Muscle layer of colon (tissue), 2 donors: ENCODE measurements at regions not wholly inside any gene's neighbourhood (a gene's known extent, or its start where the extent isn't known, plus 50 kb on each side); places are given as distances from the start of the nearest gene placed in this dataset.
"Not testable (repeated sequence)": the region's sequence is repeated elsewhere in the genome, so short reads cannot be mapped to it uniquely, and the experiment has no call there.

Experiments
- H3K27ac ChIP-seq: one replicate; pipeline ENCODE4 v1.7.0; 2013; ENCODE audit warnings: low read depth, mild to moderate bottlenecking, low read length, moderate library complexity
- H3K27me3 ChIP-seq, 2 donors: one replicate each; pipeline ENCODE4 v1.7.0; 2013; ENCODE audit warnings: low read length in 2 of 2, mild to moderate bottlenecking in 2 of 2; ENCODE audit not compliant: insufficient read depth in 2 of 2, control insufficient read depth in 1 of 2
- H3K36me3 ChIP-seq: one replicate; pipeline ENCODE4 v1.7.0; 2013; ENCODE audit warnings: mild to moderate bottlenecking, low read length; ENCODE audit not compliant: insufficient read depth
- H3K4me1 ChIP-seq: one replicate; pipeline ENCODE4 v1.7.0; 2013; ENCODE audit warnings: mild to moderate bottlenecking, low read length; ENCODE audit not compliant: insufficient read depth
- H3K4me3 ChIP-seq, 2 donors: one replicate each; pipeline ENCODE4 v1.7.0; 2013; ENCODE audit warnings: low read length in 2 of 2, low read depth in 1 of 2, mild to moderate bottlenecking in 1 of 2, moderate library complexity in 1 of 2
- H3K9ac ChIP-seq: one replicate; pipeline ENCODE4 v1.7.0; 2013; ENCODE audit warnings: low read length
- H3K9me3 ChIP-seq: one replicate; pipeline ENCODE4 v1.7.0; 2013; ENCODE audit warnings: mild to moderate bottlenecking, low read length
- donor health status: abdominal sarcoma.
- donor health status: Adenocarcinoma of cecum.

DNA sequence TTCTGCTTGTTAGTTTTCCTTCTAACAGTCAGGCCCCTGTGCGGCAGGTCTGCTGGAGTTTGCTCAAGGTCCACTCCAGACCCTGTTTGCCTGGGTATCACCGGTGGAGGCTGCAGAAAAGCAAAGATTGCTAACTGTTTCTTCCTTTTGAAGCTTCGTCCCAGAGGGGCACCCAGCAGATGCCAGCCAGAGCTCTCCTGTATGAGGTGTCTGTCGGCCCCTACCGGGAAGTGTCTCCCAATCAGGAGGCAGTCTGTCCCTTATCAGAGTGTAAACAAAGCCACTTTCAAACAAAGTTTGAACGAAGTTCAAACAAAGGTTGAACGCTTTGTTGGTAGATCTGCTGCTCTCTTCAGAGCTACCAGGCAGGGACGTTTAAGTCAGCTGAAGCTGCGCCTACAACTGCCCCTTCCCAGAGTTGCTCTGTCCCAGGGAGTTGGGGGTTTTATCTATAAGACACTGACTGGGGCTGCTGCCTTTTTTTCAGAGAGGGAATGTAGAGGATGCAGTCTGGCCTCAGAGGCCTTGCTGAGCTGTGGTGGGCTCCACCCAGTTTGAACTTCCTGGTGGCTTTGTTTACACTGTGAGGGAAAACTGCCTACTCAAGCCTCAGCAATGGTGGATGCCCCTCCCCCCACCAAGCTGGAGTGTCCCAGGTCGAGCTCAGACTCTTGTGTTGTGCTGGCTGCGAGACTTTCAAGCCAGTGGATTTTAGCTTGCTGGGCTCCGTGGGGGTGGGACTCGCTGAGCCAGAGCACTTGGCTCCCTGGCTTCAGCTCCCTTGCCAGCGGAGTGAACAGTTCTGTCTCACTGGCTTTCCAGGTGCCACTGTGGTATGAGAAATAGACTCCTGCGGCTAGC lies 401.8 kb downstream of the SRGAP2C start:
- no peaks in the 10 kb centered on the region for H3K4me1 ChIP-seq
- H3K9me3 ChIP-seq: no peaks in the 10 kb centered on the region
- no peak overlapping the region for H3K9ac ChIP-seq
- H3K4me3 ChIP-seq: no peak overlapping the region
- no peaks in the 10 kb centered on the region for H3K27me3 ChIP-seq
- no peaks in the 10 kb centered on the region for H3K36me3 ChIP-seq
- H3K27ac ChIP-seq: no peak overlapping the region

DNA sequence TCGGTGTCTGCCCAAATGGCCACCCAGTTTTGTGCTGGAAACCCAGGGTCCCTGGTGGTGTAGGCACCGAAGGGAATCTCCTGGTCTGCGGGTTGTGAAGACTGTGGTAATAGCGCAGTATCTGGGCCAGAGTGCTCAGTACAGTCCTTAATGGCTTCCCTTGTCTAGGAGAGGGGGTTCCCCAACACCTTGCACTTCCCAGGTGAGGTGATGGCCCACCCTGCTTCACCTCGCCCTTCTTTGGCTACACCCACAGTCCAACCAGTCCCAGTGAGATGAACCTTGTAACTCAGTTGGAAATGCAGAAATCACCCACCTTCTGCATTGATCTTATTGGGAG lies 402.4 kb downstream of the SRGAP2C start:
- Histone ChIP-seq H3K27me3 (no peaks in the 10 kb centered on the region), H3K4me1 (no peaks in the 10 kb centered on the region), H3K9ac (no peak overlapping the region), H3K9me3 (no peaks in the 10 kb centered on the region), H3K27ac (no peak overlapping the region), H3K36me3 (no peaks in the 10 kb centered on the region), H3K4me3 (no peak overlapping the region)

DNA sequence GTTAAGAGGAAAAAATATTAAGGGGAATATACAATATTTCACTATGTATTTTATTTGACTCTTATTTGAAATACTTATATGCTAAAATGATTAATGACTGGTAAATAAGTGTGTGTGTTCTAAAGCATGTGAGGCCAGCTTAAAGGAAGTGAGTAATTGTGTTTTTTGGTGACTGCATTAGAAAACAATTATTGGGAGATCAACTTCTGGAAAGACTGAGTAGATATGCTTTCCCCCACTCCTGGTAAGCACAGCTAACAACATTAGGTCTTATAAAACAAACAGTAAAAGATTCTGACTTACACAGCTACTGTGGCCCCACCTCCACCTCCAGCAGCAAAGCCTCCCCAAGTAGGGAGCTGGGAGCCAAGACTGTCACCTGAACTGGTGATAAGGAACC lies 403.0 kb downstream of the SRGAP2C start:
- Histone ChIP-seq H3K4me3 (no peak overlapping the region), H3K27me3 (no peaks in the 10 kb centered on the region), H3K9ac (no peak overlapping the region), H3K36me3 (no peaks in the 10 kb centered on the region), H3K9me3 (no peaks in the 10 kb centered on the region), H3K27ac (no peak overlapping the region), H3K4me1 (no peaks in the 10 kb centered on the region)

DNA sequence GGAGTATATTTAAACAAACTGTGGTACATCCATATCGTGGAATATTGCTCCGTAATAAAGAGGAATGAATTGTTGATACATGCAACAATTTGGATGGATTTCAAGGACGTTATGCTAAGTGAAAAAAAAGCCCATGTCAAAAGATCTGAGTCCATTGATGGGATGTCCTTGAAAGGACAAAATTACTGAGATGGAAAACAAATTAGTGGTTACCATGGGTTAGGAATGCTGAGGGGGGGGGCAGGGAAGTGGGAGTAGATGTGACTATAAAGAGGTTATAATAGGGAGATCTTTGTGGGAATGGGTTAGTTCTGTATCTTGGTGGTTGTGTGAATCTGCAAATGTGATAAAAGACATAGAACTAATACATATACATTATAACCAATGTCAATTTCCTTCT lies 409.3 kb downstream of the SRGAP2C start:
- no peaks in the 10 kb centered on the region for H3K9me3 ChIP-seq
- no peak overlapping the region for H3K27ac ChIP-seq
- no peak overlapping the region for H3K9ac ChIP-seq
- H3K36me3 ChIP-seq: no peaks in the 10 kb centered on the region
- H3K27me3 ChIP-seq: no peaks in the 10 kb centered on the region
- H3K4me3 ChIP-seq: no peak overlapping the region
- H3K4me1 ChIP-seq: no peaks in the 10 kb centered on the region

DNA sequence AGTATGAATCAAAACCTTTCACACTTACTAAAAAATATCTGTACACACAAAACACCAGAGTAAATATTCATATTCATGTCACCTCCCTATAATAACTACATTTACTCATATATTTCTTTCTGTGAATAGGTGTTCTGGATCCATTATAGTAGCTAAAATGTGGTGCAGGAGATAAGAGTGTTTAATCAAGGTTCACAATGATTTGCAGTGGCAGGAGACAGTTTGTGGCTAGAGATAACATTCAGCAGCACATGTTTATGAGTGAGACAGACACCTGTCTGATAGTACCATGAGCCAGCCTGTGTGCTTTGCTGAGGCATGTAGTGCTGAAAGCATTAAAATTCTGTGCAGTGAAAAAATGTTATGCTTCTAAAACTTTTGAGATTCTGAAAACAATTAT lies 410.3 kb downstream of the SRGAP2C start:
- Histone ChIP-seq H3K27me3 (no peaks in the 10 kb centered on the region), H3K4me3 (no peak overlapping the region), H3K4me1 (no peaks in the 10 kb centered on the region), H3K27ac (no peak overlapping the region), H3K9ac (no peak overlapping the region), H3K36me3 (no peaks in the 10 kb centered on the region), H3K9me3 (no peaks in the 10 kb centered on the region)

DNA sequence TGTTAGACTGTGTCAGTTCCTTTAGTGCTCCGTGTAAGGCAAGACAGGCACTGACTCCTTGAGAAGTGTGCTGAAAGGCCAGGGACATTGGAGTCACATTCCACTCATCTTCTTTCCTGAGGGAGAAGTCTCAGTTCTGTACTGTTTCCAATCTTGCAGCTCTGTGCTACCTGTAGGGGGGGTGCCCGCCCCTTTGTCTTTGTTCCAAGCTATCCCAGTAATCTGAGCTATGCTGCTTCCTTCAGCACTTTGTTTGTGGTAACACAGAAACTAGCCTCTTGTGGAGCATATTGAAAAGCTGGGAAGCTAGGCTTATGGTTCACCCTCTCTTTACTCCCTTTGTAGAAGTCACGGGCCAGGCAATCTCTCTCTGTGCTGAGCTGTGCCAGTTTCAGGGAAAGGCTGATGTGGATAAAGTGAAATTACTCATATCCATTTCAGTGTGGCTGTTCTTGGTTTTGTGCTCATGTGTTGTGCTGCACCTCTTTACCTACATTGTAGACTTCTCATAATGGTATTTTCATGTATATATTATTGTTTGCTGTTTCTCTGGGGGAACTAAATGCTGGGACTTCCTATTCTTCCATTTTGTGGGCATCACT lies 420.2 kb downstream of the SRGAP2C start:
- not testable (repeated sequence) for H3K9ac ChIP-seq, H3K27ac ChIP-seq, H3K4me1 ChIP-seq, H3K9me3 ChIP-seq, H3K4me3 ChIP-seq, H3K27me3 ChIP-seq, H3K36me3 ChIP-seq

DNA sequence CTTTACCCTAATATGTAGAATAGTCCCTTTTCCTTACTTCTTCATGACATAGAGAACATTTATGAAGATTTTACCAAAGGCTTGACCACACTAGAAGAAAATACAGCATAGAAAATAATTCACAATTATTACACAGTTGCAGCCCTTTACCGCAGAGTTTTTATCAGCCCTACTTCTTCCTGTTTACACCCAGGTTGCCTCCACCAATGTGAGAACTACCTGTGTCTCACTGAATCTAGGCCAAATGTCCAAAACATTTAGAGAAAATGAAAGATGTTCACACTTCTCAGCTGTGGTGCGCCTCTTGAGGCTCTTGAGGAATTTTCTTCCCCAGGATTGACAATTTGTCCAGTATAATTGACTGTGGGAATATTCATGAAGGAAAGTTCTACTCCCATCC lies 422.7 kb downstream of the SRGAP2C start:
- H3K27me3 ChIP-seq, H3K4me1 ChIP-seq, H3K36me3 ChIP-seq, H3K4me3 ChIP-seq, H3K27ac ChIP-seq, H3K9me3 ChIP-seq, H3K9ac ChIP-seq: not testable (repeated sequence)
